HG02852 (cell line): ENCODE measurements at regions not wholly inside any gene's neighbourhood (a gene's known extent, or its start where the extent isn't known, plus 50 kb on each side); places are given as distances from the start of the nearest gene placed in this dataset.
"Not testable (repeated sequence)": the region's sequence is repeated elsewhere in the genome, so short reads cannot be mapped to it uniquely, and the experiment has no call there.

Experiments used
- ATAC-seq: cut with Tn5 transposase; IDR thresholded peaks from one replicate; pipeline ENCODE4 v1.9.1; 2021; ENCODE audit warnings: mild to moderate bottlenecking, moderate library complexity; ENCODE audit not compliant: unreplicated experiment

GRCh38 chr11:98710986-98711385, 309.8 kb upstream of the CNTN5 start:
- ATAC-seq, result no peak

- no peak for ATAC-seq
Observed at GRCh38 chr11:98720951-98721350, 299.8 kb upstream of the CNTN5 start.

GRCh38 chr11:98725471-98725870, 295.3 kb upstream of the CNTN5 start:
- no peak for ATAC-seq

- no peak for ATAC-seq
Observed at GRCh38 chr11:98728421-98728820, 292.3 kb upstream of the CNTN5 start.

- no peak for ATAC-seq
Observed at GRCh38 chr11:98729118-98729517, 291.6 kb upstream of the CNTN5 start.

GRCh38 chr11:98732947-98733346, 287.8 kb upstream of the CNTN5 start:
- no peak for ATAC-seq

- not testable (repeated sequence) for ATAC-seq
Observed at GRCh38 chr11:98733378-98733777, 287.4 kb upstream of the CNTN5 start.

- no peak for ATAC-seq
Observed at GRCh38 chr11:98734686-98735085, 286.1 kb upstream of the CNTN5 start.

- ATAC-seq, result no peak
Observed at GRCh38 chr11:98736833-98737232, 283.9 kb upstream of the CNTN5 start.

- ATAC-seq, result no peak
Observed at GRCh38 chr11:98740321-98740720, 280.4 kb upstream of the CNTN5 start.

- not testable (repeated sequence) for ATAC-seq
Observed at GRCh38 chr11:98763446-98763845, 257.3 kb upstream of the CNTN5 start.

GRCh38 chr11:98766903-98767302, 253.8 kb upstream of the CNTN5 start:
- ATAC-seq, result no peak

GRCh38 chr11:98770046-98770445, 250.7 kb upstream of the CNTN5 start:
- ATAC-seq, result not testable (repeated sequence)

GRCh38 chr11:98771791-98772190, 249.0 kb upstream of the CNTN5 start:
- no peak for ATAC-seq

GRCh38 chr11:98772893-98773292, 247.9 kb upstream of the CNTN5 start:
- ATAC-seq, result no peak

GRCh38 chr11:98793276-98793675, 227.5 kb upstream of the CNTN5 start:
- ATAC-seq, result no peak

GRCh38 chr11:98798333-98798732, 222.4 kb upstream of the CNTN5 start:
- ATAC-seq, result no peak

- ATAC-seq, result no peak
Observed at GRCh38 chr11:98800696-98801095, 220.1 kb upstream of the CNTN5 start.

- no peak for ATAC-seq
Observed at GRCh38 chr11:98828986-98829708, 191.6 kb upstream of the CNTN5 start.

- no peak for ATAC-seq
Observed at GRCh38 chr11:98829971-98830370, 190.8 kb upstream of the CNTN5 start.

- ATAC-seq, result no peak
Observed at GRCh38 chr11:98834776-98835175, 186.0 kb upstream of the CNTN5 start.

GRCh38 chr11:98835335-98835734, 185.4 kb upstream of the CNTN5 start:
- ATAC-seq, result no peak

- no peak for ATAC-seq
Observed at GRCh38 chr11:98836156-98836555, 184.6 kb upstream of the CNTN5 start.
